HG03457 (cell line): ENCODE measurements at regions not wholly inside any gene's neighbourhood (a gene's known extent, or its start where the extent isn't known, plus 50 kb on each side); places are given as distances from the start of the nearest gene placed in this dataset.
"Not testable (repeated sequence)": the region's sequence is repeated elsewhere in the genome, so short reads cannot be mapped to it uniquely, and the experiment has no call there.

Experiments used
- ATAC-seq: cut with Tn5 transposase; IDR thresholded peaks from one replicate; pipeline ENCODE4 v1.9.1; 2021; ENCODE audit warnings: moderate number of reproducible peaks; ENCODE audit not compliant: unreplicated experiment

DNA sequence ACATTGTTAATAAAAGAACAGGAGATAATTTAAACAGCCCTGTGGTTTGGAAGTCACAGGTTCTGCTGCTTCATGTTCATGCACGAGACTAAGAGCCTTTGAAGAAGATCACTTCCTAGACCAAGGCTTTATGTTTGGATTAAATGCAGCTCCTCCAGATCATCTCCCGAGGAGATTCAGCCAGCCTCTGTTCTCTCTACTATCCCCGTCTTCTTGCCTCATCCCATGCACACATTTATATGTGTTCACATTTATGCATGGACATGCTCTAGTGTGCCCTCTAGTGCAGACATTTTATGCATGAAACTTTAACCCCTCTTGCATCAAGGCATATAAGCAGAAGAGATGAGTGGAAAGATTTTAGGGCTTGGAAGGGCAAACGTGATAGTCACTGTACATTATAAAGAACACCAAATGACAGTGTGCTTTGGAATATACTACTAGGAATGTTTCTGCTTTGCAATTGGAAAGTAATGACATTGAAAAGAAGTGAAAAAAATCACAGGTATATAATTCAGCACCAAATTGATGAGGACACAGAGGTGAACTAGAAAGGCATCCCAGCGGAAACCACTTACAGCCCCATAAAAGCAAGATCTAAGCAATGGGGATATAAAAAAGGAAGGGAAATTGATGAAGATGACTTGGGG lies 271.5 kb upstream of the PLGLB2 start:
- ATAC-seq, result not testable (repeated sequence)

DNA sequence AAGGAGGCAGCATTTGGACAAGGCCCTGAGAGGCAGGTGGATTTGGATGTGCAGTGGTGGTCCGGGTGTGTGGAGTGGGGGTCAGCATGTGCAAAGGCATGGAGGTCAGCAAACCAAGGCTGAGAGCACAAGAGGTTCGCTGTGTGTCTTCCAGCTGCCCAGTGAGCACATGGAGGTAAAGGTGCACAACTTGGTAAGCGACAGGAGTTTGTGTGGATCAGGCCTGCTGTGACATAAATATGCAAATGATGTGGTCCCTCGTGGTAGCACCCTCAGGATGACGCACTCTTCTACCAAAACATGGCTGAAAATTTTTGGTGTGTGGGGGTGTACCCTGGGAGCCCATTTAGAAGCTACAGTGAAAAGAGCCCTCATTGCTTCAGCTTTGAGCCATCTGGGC lies 271.0 kb upstream of the PLGLB2 start:
- not testable (repeated sequence) for ATAC-seq

DNA sequence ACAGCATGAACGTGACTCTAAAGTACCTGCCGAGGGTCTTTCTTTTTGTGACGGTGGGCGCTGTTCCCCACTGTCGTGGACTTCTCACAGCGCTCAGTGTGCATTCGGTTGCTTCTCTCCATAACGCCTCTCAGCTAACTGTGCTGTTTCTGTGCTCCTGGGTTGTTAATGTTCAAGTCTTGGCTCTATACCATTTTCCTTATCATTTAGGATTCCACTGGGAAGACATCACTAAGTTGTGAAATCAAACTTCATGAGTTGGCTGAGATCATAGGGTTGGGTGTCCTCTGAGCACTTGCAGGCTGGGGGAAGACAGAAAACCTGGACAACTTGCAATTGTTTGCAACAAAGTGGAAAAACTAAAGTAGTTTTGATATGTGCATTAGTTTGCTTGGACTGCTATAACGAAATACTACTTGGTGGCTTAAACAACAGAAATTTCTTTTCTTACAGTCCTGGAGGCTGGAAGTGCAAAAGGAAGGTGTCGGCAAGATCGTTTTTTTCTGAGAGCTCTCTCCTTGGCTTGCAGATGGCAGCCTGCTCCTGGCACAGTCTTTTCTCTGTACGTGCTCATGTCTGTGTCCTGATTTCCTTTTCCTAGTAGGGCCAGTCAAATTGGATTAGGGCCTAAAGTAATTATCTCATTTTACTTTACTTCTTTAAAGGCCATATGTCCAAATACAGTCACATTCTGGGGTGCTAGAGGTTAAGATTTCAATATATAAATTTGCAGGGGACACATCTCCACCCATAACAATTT lies 270.0 kb upstream of the PLGLB2 start:
- not testable (repeated sequence) for ATAC-seq

DNA sequence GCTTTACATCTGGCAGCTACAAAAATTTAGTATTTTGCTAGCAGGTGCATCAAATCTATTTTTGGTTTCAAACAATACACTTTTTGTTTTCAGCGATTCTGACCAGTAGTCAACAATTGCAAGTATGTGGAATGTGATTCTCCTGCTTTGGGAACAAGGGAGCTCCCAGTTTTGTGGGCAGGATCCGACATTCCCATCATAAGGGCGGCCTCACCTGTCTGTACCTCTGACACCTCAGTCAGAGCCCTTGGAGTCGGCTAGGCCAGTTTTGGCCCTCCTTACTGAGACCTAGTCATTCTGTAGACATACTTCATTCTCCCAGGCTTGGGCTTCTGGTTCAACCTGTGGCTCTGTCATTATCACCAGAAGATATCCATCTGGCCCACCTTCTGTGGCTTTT lies 269.0 kb upstream of the PLGLB2 start:
- not testable (repeated sequence) for ATAC-seq

DNA sequence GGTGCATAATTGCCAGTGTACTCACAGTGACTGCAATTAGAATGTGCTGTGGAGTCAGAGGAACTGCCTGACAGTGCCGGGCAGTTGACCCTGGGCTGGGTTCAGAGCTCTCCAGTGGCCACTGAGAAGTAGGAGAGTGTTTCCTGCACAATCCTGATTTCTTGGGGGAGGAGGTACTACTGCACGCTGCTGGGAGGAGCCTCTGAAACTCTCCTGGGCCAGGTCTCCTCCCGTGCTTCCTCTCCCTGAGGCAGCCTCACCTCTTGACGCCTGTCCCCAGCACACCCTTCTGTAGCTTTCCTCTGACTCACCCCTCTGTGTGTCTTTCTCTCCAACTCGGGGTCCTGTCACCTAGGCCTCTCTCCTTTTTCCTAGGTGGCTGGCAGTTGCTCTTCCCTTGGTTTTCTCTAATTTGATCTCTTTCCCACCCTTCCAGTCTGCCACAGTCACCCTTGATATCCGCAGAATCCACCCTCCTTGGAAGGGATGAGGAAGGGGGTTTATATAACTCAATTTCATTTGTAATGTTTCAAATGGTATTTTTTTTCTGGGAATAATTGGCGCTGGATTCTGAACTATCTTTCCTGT lies 264.7 kb upstream of the PLGLB2 start:
- not testable (repeated sequence) for ATAC-seq

DNA sequence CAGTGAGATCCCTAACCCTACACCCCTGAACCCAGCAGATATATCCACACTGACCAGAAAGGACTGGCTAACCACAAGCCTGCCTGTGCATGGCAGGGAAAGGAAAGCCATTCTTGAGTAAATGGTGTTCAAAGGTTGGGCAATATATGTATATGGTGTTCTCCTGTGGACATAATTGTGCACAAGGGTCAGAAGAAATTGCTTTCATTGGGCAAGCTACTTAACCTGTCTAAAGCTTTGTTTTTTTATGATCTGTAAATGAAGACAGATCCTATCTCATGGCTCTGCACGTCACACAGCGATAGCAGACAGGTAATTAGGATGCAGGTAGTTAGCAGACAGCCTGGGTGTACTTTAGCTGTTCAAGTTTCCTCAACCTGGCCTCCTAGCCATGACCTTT lies 263.5 kb upstream of the PLGLB2 start:
- ATAC-seq, result not testable (repeated sequence)

DNA sequence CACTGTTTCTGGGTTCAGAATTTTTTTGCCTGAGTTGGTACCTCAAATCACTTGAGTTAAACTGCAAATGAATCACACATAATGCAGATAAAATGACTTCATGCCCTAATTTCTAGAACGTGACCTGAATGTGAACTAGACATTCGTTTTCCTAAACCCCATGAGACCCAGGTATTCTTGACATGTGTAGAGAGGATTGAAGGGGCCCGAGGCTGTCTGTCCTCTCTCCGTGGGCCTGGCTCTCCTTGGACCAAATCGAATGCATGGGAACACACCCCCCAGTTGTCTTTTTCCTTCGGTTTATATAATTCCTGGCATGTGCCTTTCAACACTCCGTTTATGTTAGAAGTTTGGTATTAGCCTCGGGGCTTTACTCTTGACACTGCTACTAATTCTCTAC lies 262.4 kb upstream of the PLGLB2 start:
- ATAC-seq, result not testable (repeated sequence)

DNA sequence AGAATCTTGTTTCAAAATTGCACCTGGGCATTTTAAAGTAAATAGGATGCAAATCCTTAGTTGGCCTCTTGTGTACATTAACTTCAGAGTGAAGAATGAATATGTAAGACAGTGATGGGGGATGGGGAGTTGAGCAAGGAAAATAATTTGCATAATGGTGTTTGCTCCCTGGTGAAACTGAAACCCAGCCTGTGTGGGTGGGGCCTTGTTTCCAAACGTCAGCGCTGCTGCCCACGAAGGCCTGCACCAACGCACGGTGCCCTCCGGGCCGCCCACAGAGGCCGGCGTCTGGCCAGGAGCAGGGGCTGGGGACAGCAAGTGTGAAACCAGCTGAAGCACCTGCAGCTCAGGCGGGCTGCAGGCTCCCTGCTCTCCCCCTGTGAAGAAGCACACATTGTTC lies 262.0 kb upstream of the PLGLB2 start:
- peak; percentile 86 for ATAC-seq

DNA sequence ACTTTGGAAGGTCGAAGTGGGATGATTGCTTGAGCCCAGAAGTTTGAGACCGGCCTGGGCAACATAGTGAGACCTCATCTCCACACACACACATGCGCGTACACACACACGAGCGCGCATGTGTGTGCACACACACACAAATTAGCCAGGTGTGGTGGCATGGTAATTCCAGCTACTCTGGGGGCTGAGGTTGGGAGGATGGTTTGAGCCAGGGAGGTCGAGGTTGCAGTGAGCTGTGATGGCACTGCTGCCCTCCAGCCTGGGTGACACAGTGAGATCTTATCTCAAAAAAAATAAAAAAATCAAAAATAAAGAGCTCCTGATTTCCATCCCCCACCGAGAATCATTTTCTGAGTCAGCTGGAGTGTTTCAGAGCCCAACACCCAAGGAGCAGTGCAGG lies 261.5 kb upstream of the PLGLB2 start:
- not testable (repeated sequence) for ATAC-seq

DNA sequence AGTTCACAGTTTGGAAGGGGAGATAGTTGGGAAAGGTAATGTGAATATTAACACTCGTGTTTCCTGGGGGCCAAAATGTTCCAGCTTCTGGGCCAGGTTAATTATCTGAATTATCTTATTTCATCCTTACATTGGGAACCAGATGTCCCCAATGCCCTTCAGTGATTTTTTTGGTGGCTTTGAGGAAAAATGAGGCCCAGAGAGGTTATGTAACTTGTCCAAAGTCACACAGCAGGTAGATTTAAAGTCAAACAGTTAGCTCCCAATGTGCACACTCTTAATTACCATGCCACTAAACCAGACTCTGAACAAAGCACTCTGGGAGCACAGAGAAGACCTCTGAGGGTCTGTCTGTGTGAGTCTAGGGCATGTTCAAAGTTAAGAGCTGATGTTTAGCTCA lies 259.9 kb upstream of the PLGLB2 start:
- not testable (repeated sequence) for ATAC-seq

DNA sequence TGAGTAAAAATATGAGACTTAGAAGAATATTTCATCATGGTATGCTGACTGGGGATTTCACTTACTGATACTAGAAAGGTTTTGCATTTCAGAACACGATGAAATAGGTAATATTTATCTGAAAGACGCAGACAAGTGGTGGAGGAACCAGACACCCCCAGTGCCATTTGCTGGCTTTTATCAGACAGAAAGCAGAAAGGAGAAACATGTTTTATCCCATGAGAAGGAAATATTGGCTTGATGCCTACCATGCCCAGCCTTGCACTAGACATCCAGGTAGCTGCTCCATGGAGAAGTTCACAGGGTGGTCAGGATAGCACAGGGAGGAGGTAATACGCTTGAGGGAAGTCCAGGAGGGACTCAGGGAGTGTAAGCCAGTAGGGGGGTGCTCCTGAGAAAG lies 258.9 kb upstream of the PLGLB2 start:
- ATAC-seq, result not testable (repeated sequence)

DNA sequence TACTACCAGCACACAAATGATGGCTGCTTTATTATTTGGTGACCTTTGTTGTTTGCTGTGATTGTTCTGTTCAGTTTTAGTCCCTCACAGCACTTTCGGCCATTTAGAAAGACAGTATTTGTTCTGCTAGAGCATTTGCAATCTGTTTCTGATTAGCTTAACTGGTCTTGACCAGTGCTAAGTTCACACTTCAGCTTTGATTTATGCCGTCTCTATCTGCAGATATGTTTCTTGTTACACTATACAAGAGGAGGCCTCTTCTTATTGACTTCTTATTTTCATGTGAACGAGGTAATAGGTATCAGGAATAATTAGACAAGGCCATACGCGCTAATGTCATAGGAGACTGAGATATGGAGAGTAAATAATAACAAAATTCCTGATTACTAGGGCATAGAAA lies 253.0 kb upstream of the PLGLB2 start:
- ATAC-seq, result not testable (repeated sequence)

DNA sequence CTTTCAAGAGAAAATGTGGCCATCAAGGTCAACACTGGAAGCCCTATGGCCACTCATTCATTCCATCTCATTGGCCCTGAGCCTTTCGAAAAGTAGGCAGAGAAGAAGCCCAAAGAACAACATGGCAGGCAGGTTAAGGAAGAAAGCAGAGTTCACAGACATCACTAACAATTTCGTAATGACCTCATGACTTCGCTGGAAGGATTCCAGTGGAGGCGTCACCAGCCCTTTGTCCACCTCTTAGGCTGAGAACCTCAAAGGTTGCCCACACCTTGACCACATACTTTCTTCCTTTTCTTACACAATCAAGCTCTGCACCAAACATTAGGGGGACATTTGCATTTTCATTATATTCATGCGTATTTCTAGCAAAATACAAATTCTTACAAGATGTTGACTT lies 252.4 kb upstream of the PLGLB2 start:
- ATAC-seq, result not testable (repeated sequence)

DNA sequence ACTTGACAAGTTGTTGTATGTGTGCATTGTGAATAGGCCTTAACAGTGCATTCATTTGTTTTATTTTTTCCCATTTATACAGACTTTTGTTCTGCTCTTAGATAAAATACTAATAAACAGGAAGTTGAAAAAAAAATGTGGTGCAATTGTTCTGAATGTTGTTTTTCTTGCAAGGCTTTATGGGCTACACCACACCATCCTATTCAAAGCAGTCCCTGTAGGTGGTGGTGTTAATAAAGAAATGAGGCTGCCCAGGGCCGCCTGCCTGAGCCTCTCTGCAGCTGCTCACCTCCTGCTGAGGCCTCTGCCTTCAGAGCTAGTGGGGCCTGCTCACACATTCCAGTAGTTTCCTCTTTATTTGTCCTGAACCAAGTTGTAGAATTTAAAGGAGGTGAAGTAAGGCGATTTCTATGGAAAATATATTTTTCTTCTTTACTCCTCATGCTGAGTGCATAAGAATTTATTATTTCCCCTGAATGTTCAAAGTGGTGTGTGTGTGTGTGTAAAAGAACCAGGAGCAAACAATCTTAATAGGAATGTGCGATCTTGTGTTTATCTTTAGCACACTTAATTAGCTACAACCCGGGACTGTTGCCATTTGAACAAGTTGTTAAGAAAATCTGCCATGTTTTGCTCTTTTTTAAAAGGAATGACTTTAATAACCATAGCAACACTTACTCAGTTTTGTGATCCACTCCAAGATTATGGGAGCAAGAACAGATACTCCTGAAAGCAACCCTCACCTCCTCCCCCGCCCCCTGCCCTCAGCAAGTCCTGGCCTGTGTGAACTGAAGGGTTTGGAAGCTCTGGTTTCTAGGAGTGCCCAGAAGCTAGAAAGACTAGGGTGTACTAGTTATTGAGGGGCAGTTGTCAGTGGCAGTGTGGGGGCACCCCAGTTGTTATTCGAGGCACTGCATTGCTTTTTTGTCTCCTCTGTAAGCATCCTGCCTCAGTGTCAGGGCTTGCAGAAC lies 251.6 kb upstream of the PLGLB2 start:
- not testable (repeated sequence) for ATAC-seq

DNA sequence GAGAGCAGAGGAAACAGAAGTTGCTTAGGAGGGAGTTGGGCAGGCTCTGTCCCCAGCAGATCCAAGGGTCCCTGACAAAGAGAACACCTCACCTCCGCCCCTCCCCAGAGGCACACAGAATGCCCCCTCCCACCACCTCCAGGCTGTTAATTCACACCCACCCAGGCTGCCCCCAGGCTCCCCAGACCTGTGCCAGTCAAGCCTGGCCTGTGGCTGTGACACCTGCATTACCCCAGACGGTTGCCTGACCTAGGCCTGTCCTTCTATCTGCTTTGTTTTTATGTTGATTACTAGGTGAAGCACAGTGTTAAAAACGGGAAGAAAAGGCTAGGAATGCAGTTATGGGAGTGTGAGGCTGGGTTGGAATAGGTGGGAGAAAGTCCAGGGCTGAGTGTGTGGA lies 250.8 kb upstream of the PLGLB2 start:
- ATAC-seq, result not testable (repeated sequence)

DNA sequence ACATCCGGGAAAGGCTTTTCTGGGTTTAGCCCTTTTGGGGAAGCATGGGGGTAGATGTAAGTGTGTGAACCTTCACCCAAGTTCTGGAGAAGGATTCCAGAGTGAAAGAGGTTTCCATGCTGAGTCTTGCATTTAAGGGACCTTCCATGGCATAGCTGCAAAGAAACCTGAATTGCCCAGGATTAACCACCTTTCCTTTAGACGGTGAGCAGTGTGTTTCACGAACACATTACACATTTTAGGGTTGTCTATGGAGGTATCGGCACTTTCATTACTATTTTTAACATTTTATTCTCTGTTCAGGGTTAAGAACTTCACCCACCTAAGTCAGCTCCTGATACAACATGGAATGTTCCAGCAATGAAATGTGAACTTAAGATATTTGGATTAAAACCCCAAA lies 250.2 kb upstream of the PLGLB2 start:
- ATAC-seq, result not testable (repeated sequence)

DNA sequence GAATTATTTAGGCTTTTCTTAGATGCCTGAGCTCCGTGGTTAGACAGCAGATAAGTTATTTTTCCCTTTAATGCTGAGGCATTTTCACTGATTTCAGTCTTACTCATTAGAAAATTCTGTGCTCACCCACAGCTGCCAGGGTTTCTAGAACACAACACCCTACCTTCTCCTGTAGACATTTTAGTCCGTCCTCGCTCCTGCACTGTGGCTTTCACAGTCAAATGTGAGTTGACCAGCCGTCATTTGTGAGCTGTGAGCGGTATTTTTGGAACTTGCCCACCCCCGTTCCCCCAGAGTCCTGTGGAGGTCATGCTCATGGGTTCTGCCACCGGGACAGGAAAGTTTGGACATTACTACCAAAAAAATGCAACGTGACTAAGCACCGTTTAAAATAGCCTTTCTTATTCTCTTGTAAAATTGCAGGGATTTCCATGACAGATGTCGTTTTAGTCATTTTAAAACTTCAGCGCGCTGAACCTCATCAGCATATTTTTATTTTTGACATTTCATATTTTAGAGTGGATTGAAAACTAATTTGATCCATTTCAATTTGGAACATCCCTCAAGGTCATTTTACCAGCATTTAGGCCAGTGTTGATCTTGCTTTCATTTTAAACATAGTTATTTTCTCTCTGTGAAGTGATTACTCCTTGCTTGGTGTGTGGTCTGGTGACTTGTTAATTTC lies 249.6 kb upstream of the PLGLB2 start:
- ATAC-seq, result peak; percentile 71

DNA sequence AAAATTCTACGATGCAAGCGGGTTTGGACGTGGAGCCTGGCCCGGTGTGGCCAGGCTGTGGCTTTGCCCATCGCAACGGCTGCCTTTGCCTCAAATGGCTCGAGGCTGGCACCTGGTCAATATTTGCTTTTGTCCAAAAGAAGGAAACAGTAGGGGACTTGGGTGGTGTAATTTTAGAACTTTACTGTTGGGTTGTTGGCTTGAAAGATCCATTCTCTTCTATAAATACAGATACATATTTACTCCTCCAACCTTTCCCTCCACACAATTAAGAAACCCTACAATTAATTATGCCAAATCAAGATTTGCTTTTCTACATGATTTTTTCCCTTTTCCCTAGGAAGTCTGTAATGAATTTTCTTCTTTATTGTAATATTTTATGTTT lies 249.0 kb upstream of the PLGLB2 start:
- not testable (repeated sequence) for ATAC-seq

DNA sequence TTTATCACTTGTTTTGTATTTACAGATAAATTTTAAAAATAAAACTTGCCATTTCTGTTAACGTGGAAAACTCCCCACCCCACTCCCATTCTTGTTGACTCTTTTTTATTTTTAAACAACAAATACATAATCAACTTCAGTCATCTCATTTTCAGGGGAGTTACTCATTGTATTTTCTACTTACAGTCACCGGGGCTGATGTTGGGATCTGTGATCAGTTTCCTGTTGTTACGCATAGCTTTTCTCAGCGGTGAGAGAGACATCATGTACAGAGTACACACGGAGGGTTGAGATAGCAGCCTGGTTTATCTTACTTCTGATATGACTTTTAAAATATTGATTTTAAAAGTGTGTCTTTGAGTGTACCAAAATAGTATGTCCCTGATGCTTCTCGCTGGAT lies 248.0 kb upstream of the PLGLB2 start:
- ATAC-seq, result not testable (repeated sequence)

DNA sequence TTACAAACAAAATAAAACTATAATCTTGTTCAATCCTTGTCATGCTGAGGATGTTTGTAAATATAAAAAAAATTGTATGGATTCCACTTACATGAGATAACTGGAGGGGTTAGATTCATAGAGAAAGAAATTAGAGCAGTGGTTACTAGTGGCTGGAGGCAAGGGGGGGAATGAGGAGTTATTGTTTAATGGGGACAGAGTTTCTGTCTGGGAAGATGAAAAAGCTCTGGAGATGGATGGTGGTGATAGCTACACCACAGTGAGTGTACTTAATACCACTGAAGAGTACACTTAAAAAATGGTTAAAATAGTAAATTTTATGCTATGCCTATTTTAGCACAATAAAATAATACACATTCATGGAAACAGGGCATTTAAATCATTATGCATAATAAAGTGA lies 247.5 kb upstream of the PLGLB2 start:
- not testable (repeated sequence) for ATAC-seq
